ENCODE measurements at regions not wholly inside any gene's neighbourhood (a gene's known extent, or its start where the extent isn't known, plus 50 kb on each side); places are given as distances from the start of the nearest gene placed in this dataset.

- ChIA-PET POLR2A (no interaction called here), CTCF (no interaction called here)
- H3K27me3 ChIP-seq (ENCODE audit: control insufficient read depth, insufficient read depth, low read length): no peaks in the 10 kb centered on the region
- TF ChIP-seq CTCF (IDR thresholded peaks at IDR 0.05; ENCODE audit: low read depth, low read length): no peak
- H3K9me3 ChIP-seq (ENCODE audit: control insufficient read depth, insufficient read depth, low read length): no peaks in the 10 kb centered on the region
- H3K4me3 ChIP-seq (ENCODE audit: low read depth, low read length): no peak overlapping the region
- no peak overlapping the region for H3K27ac ChIP-seq (ENCODE audit: low read depth, low read length)
- DNase-seq (ENCODE audit: low read depth, low spot score): no peak
These were observed 52.2 kb downstream of the ADRA2C start for GRCh38 chr4:3818371-3818770.

- ChIA-PET POLR2A (no interaction called here), CTCF (no interaction called here)
- Histone ChIP-seq H3K27me3 (ENCODE audit: control insufficient read depth, insufficient read depth, low read length) (peaks cover 3% of the 10 kb centered on the region), H3K27ac (ENCODE audit: low read depth, low read length) (no peak overlapping the region), H3K9me3 (ENCODE audit: control insufficient read depth, insufficient read depth, low read length) (no peaks in the 10 kb centered on the region), H3K4me3 (ENCODE audit: low read depth, low read length) (no peak overlapping the region)
- TF ChIP-seq CTCF (IDR thresholded peaks at IDR 0.05; ENCODE audit: low read depth, low read length): no peak
- no peak for DNase-seq (ENCODE audit: low read depth, low spot score)
These were observed 53.2 kb downstream of the ADRA2C start for GRCh38 chr4:3819210-3819919.

GRCh38 chr4:3820016-3820805, 54.0 kb downstream of the ADRA2C start:
- POLR2A ChIA-PET: no interaction called here
- no peak for DNase-seq (ENCODE audit: low read depth, low spot score)
- H3K27ac ChIP-seq (ENCODE audit: low read depth, low read length): no peak overlapping the region
- H3K27me3 ChIP-seq (ENCODE audit: control insufficient read depth, insufficient read depth, low read length): peaks cover 3% of the 10 kb centered on the region
- no peak overlapping the region for H3K4me3 ChIP-seq (ENCODE audit: low read depth, low read length)
- no peak for TF ChIP-seq CTCF (IDR thresholded peaks at IDR 0.05; ENCODE audit: low read depth, low read length)
- CTCF ChIA-PET: no interaction called here
- no peaks in the 10 kb centered on the region for H3K9me3 ChIP-seq (ENCODE audit: control insufficient read depth, insufficient read depth, low read length)

GRCh38 chr4:3820806-3821579, 54.8 kb downstream of the ADRA2C start:
- H3K27me3 ChIP-seq (ENCODE audit: control insufficient read depth, insufficient read depth, low read length): peaks cover 3% of the 10 kb centered on the region
- no peak overlapping the region for H3K4me3 ChIP-seq (ENCODE audit: low read depth, low read length)
- no peak for TF ChIP-seq CTCF (IDR thresholded peaks at IDR 0.05; ENCODE audit: low read depth, low read length)
- POLR2A ChIA-PET: no interaction called here
- no peak for DNase-seq (ENCODE audit: low read depth, low spot score)
- H3K27ac ChIP-seq (ENCODE audit: low read depth, low read length): no peak overlapping the region
- CTCF ChIA-PET: no interaction called here
- no peaks in the 10 kb centered on the region; the same call in 1 of the 2 replicates for H3K9me3 ChIP-seq (ENCODE audit: control insufficient read depth, insufficient read depth, low read length)

All from AG04450 (cell line).